Fibroblast of villous mesenchyme (primary cell): ENCODE measurements at regions not wholly inside any gene's neighbourhood (a gene's known extent, or its start where the extent isn't known, plus 50 kb on each side); places are given as distances from the start of the nearest gene placed in this dataset.
"Not testable (repeated sequence)": the region's sequence is repeated elsewhere in the genome, so short reads cannot be mapped to it uniquely, and the experiment has no call there.

ENCODE experiments used
- DNase-seq: peaks from one replicate; pipeline ENCODE4 v3.0.0-alpha.2; 2010; ENCODE audit warnings: low read depth
- H3K4me3 ChIP-seq: 2 replicates; pipeline ENCODE4 v1.5.1; 2011; ENCODE audit warnings: low read depth, mild to moderate bottlenecking, low read length
- CTCF ChIP-seq: IDR thresholded peaks from 2 replicates; pipeline ENCODE4 v1.5.1; 2012; ENCODE audit warnings: low read depth, mild to moderate bottlenecking, low read length; ENCODE audit not compliant: insufficient read depth

- TF ChIP-seq CTCF, result no peak
Observed at GRCh38 chr3:171979081-171979480, 60.3 kb upstream of the FNDC3B start.

GRCh38 chr3:171980578-171981270, 58.7 kb upstream of the FNDC3B start:
- no peak overlapping the region for H3K4me3 ChIP-seq
- no peak for TF ChIP-seq CTCF
- DNase-seq, result peak; percentile 52

More at GRCh38 chr3:171979081-171979480, 60.3 kb upstream of the FNDC3B start:
- H3K4me3 ChIP-seq, result no peak overlapping the region
- no peak for DNase-seq

DNA sequence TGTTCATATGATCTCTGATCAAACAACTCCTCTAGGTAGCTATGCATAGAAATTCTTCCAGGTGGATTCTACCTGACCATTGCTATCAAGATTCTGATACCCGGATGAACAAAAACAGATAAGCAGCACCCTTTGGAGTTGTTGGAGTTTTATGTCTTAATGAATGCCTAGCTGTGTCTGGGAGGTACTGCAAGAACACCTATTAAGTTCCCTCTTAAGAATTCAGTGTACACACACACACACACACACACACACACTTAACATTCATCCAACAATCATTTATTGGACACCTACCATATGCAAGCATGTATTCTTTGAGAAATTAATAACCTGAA, 58.1 kb upstream of the FNDC3B start:
- no peak for DNase-seq
- no peak overlapping the region for H3K4me3 ChIP-seq
- no peak for TF ChIP-seq CTCF

DNA sequence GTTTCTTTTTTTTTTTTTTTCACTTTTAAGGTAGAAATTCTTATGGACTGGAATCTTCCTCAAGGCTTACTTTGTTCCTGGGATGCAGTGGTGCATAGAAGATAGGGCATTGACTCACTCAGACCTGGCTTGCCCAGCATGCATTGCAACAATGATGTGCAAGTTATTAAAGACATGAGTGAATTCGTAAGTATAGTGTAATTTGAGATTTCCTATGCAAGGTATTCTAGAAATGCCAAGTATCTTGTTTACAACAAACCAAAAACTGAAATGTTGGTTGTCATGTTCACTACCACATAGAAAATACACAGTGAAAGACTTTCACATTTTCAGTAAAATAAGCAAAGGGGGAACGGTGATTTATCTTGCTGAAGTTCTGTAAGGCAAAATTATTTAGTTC, 56.5 kb upstream of the FNDC3B start:
- no peak overlapping the region for H3K4me3 ChIP-seq
- TF ChIP-seq CTCF, result no peak
- DNase-seq, result peak; percentile 69

GRCh38 chr3:171983685-171984084, 55.7 kb upstream of the FNDC3B start:
- DNase-seq, H3K4me3 ChIP-seq: not testable (repeated sequence)

DNA sequence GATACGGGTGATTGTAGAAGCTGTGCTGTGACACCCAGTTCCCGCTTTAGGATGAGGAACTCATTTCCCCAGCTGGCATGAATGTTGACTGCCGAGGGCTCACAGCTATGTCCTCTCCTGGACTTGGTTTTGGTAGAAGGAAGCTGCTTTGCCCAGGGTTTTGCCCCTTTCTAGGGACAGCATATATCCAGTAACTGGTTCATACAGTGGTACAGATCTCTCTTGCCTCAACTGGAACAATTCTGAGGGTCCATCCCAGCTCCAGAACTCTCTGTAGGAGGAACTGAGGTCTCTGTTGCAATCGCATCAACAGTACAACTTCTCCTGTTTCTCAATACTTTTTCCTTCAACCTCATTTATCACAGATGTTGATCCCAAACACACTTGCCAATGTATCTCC, 54.5 kb upstream of the FNDC3B start:
- H3K4me3 ChIP-seq, result no peak overlapping the region
- peak; percentile 34 for DNase-seq
- TF ChIP-seq CTCF, result no peak

DNA sequence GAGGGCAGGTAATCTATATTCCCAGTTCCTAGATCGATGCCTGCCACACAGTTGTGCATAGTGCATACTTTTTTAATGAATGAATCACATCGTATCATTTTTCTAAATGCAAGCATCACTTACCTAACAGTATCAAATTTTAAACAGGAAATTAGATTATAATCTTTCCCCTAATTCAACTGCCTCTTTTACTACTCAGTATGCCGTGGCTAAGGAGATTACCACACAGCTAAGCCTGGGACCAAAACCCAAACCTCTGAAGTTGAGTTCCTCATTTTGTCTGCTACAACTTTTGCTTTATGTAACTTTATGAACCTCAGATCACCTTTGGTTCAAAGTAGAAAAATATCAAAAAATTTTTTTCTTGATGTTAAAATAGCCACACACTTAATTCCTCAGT, 53.2 kb upstream of the FNDC3B start:
- no peak overlapping the region for H3K4me3 ChIP-seq
- no peak for DNase-seq
- TF ChIP-seq CTCF, result no peak
